ENCODE measurements at regions not wholly inside any gene's neighbourhood (a gene's known extent, or its start where the extent isn't known, plus 50 kb on each side); places are given as distances from the start of the nearest gene placed in this dataset.

- no peak for DNase-seq (ENCODE audit: low read depth)
These were observed 54.3 kb upstream of the CBLB start for GRCh38 chr3:105923140-105923539.

- no peak for DNase-seq (ENCODE audit: low read depth)
These were observed 58.9 kb upstream of the CBLB start for GRCh38 chr3:105927741-105928140.

GRCh38 chr3:105930733-105931132, 61.9 kb upstream of the CBLB start:
- no peak for DNase-seq (ENCODE audit: low read depth)

- DNase-seq (ENCODE audit: low read depth), result no peak
These were observed 62.7 kb upstream of the CBLB start for GRCh38 chr3:105931500-105931899.

GRCh38 chr3:105933871-105934270, 65.1 kb upstream of the CBLB start:
- no peak for DNase-seq (ENCODE audit: low read depth)

- no peak for DNase-seq (ENCODE audit: low read depth)
These were observed 69.3 kb upstream of the CBLB start for GRCh38 chr3:105938101-105938500.

GRCh38 chr3:105938806-105939205, 70.0 kb upstream of the CBLB start:
- no peak for DNase-seq (ENCODE audit: low read depth)

GRCh38 chr3:105944276-105944675, 75.5 kb upstream of the CBLB start:
- DNase-seq (ENCODE audit: low read depth), result no peak

GRCh38 chr3:105944721-105945120, 75.9 kb upstream of the CBLB start:
- no peak for DNase-seq (ENCODE audit: low read depth)

GRCh38 chr3:105948101-105948500, 79.3 kb upstream of the CBLB start:
- no peak for DNase-seq (ENCODE audit: low read depth)

- DNase-seq (ENCODE audit: low read depth), result no peak
These were observed 82.2 kb upstream of the CBLB start for GRCh38 chr3:105950881-105951600.

GRCh38 chr3:105953831-105954230, 85.0 kb upstream of the CBLB start:
- no peak for DNase-seq (ENCODE audit: low read depth)

GRCh38 chr3:105956306-105956705, 87.5 kb upstream of the CBLB start:
- no peak for DNase-seq (ENCODE audit: low read depth)

- no peak for DNase-seq (ENCODE audit: low read depth)
These were observed 88.9 kb upstream of the CBLB start for GRCh38 chr3:105957722-105958121.

- no peak for DNase-seq (ENCODE audit: low read depth)
These were observed 89.6 kb upstream of the CBLB start for GRCh38 chr3:105958237-105959000.

GRCh38 chr3:105959851-105960250, 91.0 kb upstream of the CBLB start:
- DNase-seq (ENCODE audit: low read depth), result no peak

- no peak for DNase-seq (ENCODE audit: low read depth)
These were observed 91.6 kb upstream of the CBLB start for GRCh38 chr3:105960381-105960780.

GRCh38 chr3:105963161-105963560, 94.3 kb upstream of the CBLB start:
- no peak for DNase-seq (ENCODE audit: low read depth)

- no peak for DNase-seq (ENCODE audit: low read depth)
These were observed 96.6 kb upstream of the CBLB start for GRCh38 chr3:105965384-105965783.

- DNase-seq (ENCODE audit: low read depth), result no peak
These were observed 98.3 kb upstream of the CBLB start for GRCh38 chr3:105967117-105967516.

GRCh38 chr3:105970283-105970682, 101.5 kb upstream of the CBLB start:
- no peak for DNase-seq (ENCODE audit: low read depth)

GRCh38 chr3:105972069-105972468, 103.3 kb upstream of the CBLB start:
- no peak for DNase-seq (ENCODE audit: low read depth)

GRCh38 chr3:105974381-105974780, 105.6 kb upstream of the CBLB start:
- DNase-seq (ENCODE audit: low read depth), result no peak

- no peak for DNase-seq (ENCODE audit: low read depth)
These were observed 107.4 kb upstream of the CBLB start for GRCh38 chr3:105976196-105976595.

Measured in T follicular helper cell (primary cell).